NCI-H82 (cell line): ENCODE measurements at regions not wholly inside any gene's neighbourhood (a gene's known extent, or its start where the extent isn't known, plus 50 kb on each side); places are given as distances from the start of the nearest gene placed in this dataset.
"Not testable (repeated sequence)": the region's sequence is repeated elsewhere in the genome, so short reads cannot be mapped to it uniquely, and the experiment has no call there.

Experiments
- DNase-seq: peaks from one replicate; lab custom pipeline; 2025; lab: John Stamatoyannopoulos, UW

GRCh38 chr5:152701305-152701949 is 296.3 kb upstream of the NMUR2 start:
- no peak for DNase-seq

- no peak for DNase-seq
Observed at GRCh38 chr5:152704286-152704685, 299.2 kb upstream of the NMUR2 start.

GRCh38 chr5:152711801-152712388 is 306.8 kb upstream of the NMUR2 start:
- DNase-seq, result no peak

GRCh38 chr5:152717393-152717792 is 312.3 kb upstream of the NMUR2 start:
- DNase-seq, result no peak

GRCh38 chr5:152723482-152723881 is 318.4 kb upstream of the NMUR2 start:
- DNase-seq, result peak; percentile 13

GRCh38 chr5:152730176-152730575 is 325.1 kb upstream of the NMUR2 start:
- DNase-seq, result no peak

GRCh38 chr5:152736906-152737305 is 331.8 kb upstream of the NMUR2 start:
- DNase-seq, result peak; percentile 27

- no peak for DNase-seq
Observed at GRCh38 chr5:152739916-152740315, 334.8 kb upstream of the NMUR2 start.

GRCh38 chr5:152741126-152741525 is 336.0 kb upstream of the NMUR2 start:
- DNase-seq, result not testable (repeated sequence)

GRCh38 chr5:152787709-152788217 is 382.7 kb upstream of the NMUR2 start:
- not testable (repeated sequence) for DNase-seq

GRCh38 chr5:152801886-152802285 is 396.8 kb upstream of the NMUR2 start:
- DNase-seq, result no peak

GRCh38 chr5:152804179-152804578 is 399.1 kb upstream of the NMUR2 start:
- no peak for DNase-seq

- DNase-seq, result no peak
Observed at GRCh38 chr5:152811988-152812387, 406.9 kb upstream of the NMUR2 start.

GRCh38 chr5:152813526-152813925 is 408.4 kb upstream of the NMUR2 start:
- no peak for DNase-seq

- DNase-seq, result no peak
Observed at GRCh38 chr5:152819891-152820290, 414.8 kb upstream of the NMUR2 start.

- DNase-seq, result no peak
Observed at GRCh38 chr5:152824316-152824715, 419.2 kb upstream of the NMUR2 start.

- DNase-seq, result no peak
Observed at GRCh38 chr5:152838241-152838786, 433.2 kb upstream of the NMUR2 start.

- no peak for DNase-seq
Observed at GRCh38 chr5:152844713-152845112, 439.6 kb upstream of the NMUR2 start.

GRCh38 chr5:152853361-152853760 is 448.3 kb upstream of the NMUR2 start:
- no peak for DNase-seq

- no peak for DNase-seq
Observed at GRCh38 chr5:152855441-152855840, 450.4 kb upstream of the NMUR2 start.

- DNase-seq, result no peak
Observed at GRCh38 chr5:152861231-152861630, 456.2 kb upstream of the NMUR2 start.

- no peak for DNase-seq
Observed at GRCh38 chr5:152864447-152864846, 459.4 kb upstream of the NMUR2 start.

- no peak for DNase-seq
Observed at GRCh38 chr5:152864991-152865390, 459.9 kb upstream of the NMUR2 start.

- no peak for DNase-seq
Observed at GRCh38 chr5:152869971-152870370, 464.9 kb upstream of the NMUR2 start.
